Fibroblast of lung (primary cell): ENCODE measurements at regions not wholly inside any gene's neighbourhood (a gene's known extent, or its start where the extent isn't known, plus 50 kb on each side); places are given as distances from the start of the nearest gene placed in this dataset.

ENCODE experiments used
- DNase-seq, 2 donors: peaks; one replicate each; pipeline versions ENCODE4 v3.0.0 to v3.0.0-alpha.2; 2010; ENCODE audit warnings: low read depth in 2 of 2
- H2AFZ ChIP-seq: 2 replicates; pipeline ENCODE4 v1.5.1; 2012; ENCODE audit warnings: low read length, control low read depth, inconsistent platforms
- H3K27ac ChIP-seq: 2 replicates; pipeline ENCODE4 v1.5.1; 2011; ENCODE audit warnings: low read length, control low read depth; ENCODE audit not compliant: insufficient read depth
- H3K27me3 ChIP-seq: 2 replicates; pipeline ENCODE4 v1.5.1; 2011; ENCODE audit warnings: mild to moderate bottlenecking, low read length; ENCODE audit not compliant: control insufficient read depth, insufficient read depth
- H3K36me3 ChIP-seq: 2 replicates; pipeline ENCODE4 v1.5.1; 2011; ENCODE audit warnings: low read length; ENCODE audit not compliant: control insufficient read depth, insufficient read depth
- H3K4me1 ChIP-seq: 2 replicates; pipeline ENCODE4 v1.5.1; 2011; ENCODE audit warnings: low read length; ENCODE audit not compliant: control insufficient read depth, insufficient read depth; ENCODE audit errors: extremely low read depth
- H3K4me2 ChIP-seq: 2 replicates; pipeline ENCODE4 v1.5.1; 2011; ENCODE audit warnings: low read length, control low read depth; ENCODE audit not compliant: insufficient read depth; ENCODE audit errors: extremely low read depth
- H3K4me3 ChIP-seq, 4 experiments: fragments of 200-600 bp in 1 of 4; sonication (generic) in 1 of 4; replicated peaks in 1 of 4; 2 replicates each; pipeline ENCODE4 v1.5.1; 2011 to 2016; ENCODE audit warnings: low read length in 4 of 4, low read depth in 3 of 4, mild to moderate bottlenecking in 3 of 4, control low read depth in 2 of 4, inconsistent platforms in 1 of 4, mixed read lengths in 1 of 4; ENCODE audit not compliant: insufficient read depth in 1 of 4; ENCODE audit errors: control extremely low read depth in 1 of 4
- H3K79me2 ChIP-seq: 2 replicates; pipeline ENCODE4 v1.5.1; 2012; ENCODE audit warnings: mild to moderate bottlenecking, low read length, inconsistent platforms; ENCODE audit not compliant: control insufficient read depth, insufficient read depth
- H3K9ac ChIP-seq: 2 replicates; pipeline ENCODE4 v1.5.1; 2011; ENCODE audit warnings: mild to moderate bottlenecking, low read length, control low read depth; ENCODE audit not compliant: insufficient read depth
- H3K9me3 ChIP-seq: 2 replicates; pipeline ENCODE4 v1.5.1; 2012; ENCODE audit warnings: low read depth, low read length; ENCODE audit not compliant: control insufficient read depth, insufficient read depth
- H4K20me1 ChIP-seq: 2 replicates; pipeline ENCODE4 v1.5.1; 2011; ENCODE audit warnings: low read length; ENCODE audit not compliant: control insufficient read depth, insufficient read depth; ENCODE audit errors: extremely low read depth
- CTCF ChIP-seq, 2 donors: IDR thresholded peaks in 1 of 2; conservative IDR thresholded peaks in 1 of 2; 1 replicate in 1 of 2; 2 replicates in 1 of 2; pipeline ENCODE4 v1.5.1; 2011 to 2012; ENCODE audit warnings: low read length in 2 of 2, control low read depth in 1 of 2, inconsistent platforms in 1 of 2, low read depth in 1 of 2, mild to moderate bottlenecking in 1 of 2
- EZH2 ChIP-seq: IDR thresholded peaks from 2 replicates; pipeline ENCODE4 v1.5.1; 2012; ENCODE audit warnings: low read length, control low read depth, mild to moderate bottlenecking; ENCODE audit errors: missing control alignments

DNA sequence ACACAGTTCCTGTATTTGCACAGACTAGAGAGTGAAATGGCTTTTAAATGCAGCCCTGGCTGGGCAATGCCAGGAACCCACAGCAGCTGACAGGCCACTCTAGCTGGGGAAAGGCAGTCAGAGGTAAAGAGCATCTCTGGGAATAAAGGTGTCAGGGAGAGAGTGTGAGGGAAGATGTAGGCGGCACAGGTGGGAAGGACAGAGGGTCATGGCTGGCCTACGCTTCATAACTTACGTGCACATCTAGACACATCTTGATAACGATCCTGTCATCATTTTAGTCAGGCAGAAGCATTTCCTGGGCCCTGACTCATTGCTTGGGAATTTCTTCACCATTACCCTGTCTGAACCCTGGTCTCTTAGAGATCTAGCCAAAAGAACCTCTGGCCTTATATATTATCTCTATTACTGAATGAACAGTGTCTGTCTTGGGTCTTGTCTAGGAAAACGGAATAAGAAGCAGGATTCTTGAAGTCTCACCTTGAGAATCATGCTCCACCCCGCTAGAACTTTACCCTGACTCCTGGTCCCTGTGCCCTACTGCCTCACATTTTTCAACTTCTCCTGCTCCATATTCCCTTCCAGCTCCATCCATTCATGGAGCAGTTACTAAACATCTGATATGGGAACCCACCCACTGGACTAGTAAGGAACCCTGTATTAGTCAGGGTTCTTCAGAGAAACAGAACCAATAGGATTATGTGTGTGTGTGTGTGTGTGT is 106.4 kb upstream of the ELL2 start:
- no peaks in the 10 kb centered on the region for H3K27me3 ChIP-seq
- TF ChIP-seq EZH2 (no peak), CTCF (conservative IDR thresholded peaks at IDR 0.05 in 1 of 2, IDR thresholded peaks at IDR 0.05 in 1 of 2; ENCODE audit: low read depth in 1 of 2, low read length in 2 of 2) (no peak)
- peak; percentile 78 to 97 for DNase-seq
- H3K36me3 ChIP-seq = no peaks in the 10 kb centered on the region
- peak overlapping the region; percentile 54 for H2AFZ ChIP-seq
- no peaks in the 10 kb centered on the region for H3K9me3 ChIP-seq
- no peaks in the 10 kb centered on the region for H3K79me2 ChIP-seq
- peak overlapping the region; percentile 62 for H3K4me2 ChIP-seq
- H3K9ac ChIP-seq = no peak overlapping the region
- H3K4me3 ChIP-seq = no peak overlapping the region
- H3K27ac ChIP-seq = peak overlapping the region; percentile 88
- H3K4me1 ChIP-seq = peaks cover 22% of the 10 kb centered on the region
- no peaks in the 10 kb centered on the region for H4K20me1 ChIP-seq

GRCh38 chr5:96067251-96067650 is 105.6 kb upstream of the ELL2 start:
- Histone ChIP-seq H2AFZ (no peak overlapping the region), H3K27ac (peak overlapping the region; percentile 88)

DNA sequence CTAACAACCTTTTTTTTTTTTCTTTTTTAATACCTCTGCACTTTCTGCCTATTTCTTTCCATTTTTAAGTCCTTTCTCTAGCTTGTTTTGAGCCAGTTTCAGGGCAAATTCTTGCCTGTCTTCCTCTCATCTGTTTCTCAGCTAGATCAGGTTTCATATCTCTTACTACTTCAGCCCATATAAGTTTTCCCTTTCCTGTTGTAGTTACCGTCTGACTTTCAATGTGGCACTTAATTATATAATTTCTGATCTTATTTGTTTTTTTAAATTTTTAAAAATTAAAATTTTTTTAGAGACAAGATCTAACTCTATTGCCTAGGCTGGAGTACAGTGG is 104.7 kb upstream of the ELL2 start:
- no peaks in the 10 kb centered on the region for H4K20me1 ChIP-seq
- TF ChIP-seq CTCF (conservative IDR thresholded peaks at IDR 0.05 in 1 of 2, IDR thresholded peaks at IDR 0.05 in 1 of 2; ENCODE audit: low read depth in 1 of 2, low read length in 2 of 2) (no peak), EZH2 (no peak)
- peak in 1 of 2 donors; percentile 25 for DNase-seq
- no peak overlapping the region for H3K4me2 ChIP-seq
- no peaks in the 10 kb centered on the region for H3K9me3 ChIP-seq
- H3K4me1 ChIP-seq = peaks cover 22% of the 10 kb centered on the region
- no peaks in the 10 kb centered on the region for H3K27me3 ChIP-seq
- no peak overlapping the region for H2AFZ ChIP-seq
- no peaks in the 10 kb centered on the region for H3K79me2 ChIP-seq
- no peak overlapping the region for H3K9ac ChIP-seq
- no peaks in the 10 kb centered on the region for H3K36me3 ChIP-seq
- no peak overlapping the region for H3K27ac ChIP-seq
- no peak overlapping the region for H3K4me3 ChIP-seq

More at GRCh38 chr5:96067251-96067650, 105.6 kb upstream of the ELL2 start:
- no peaks in the 10 kb centered on the region for H3K79me2 ChIP-seq
- no peaks in the 10 kb centered on the region for H3K36me3 ChIP-seq
- no peak overlapping the region for H3K4me3 ChIP-seq
- H3K9me3 ChIP-seq = no peaks in the 10 kb centered on the region
- H3K27me3 ChIP-seq = no peaks in the 10 kb centered on the region
- no peak for TF ChIP-seq CTCF (conservative IDR thresholded peaks at IDR 0.05 in 1 of 2, IDR thresholded peaks at IDR 0.05 in 1 of 2; ENCODE audit: low read depth in 1 of 2, low read length in 2 of 2)
- peak in 1 of 2 donors; percentile 66 for DNase-seq
- H3K9ac ChIP-seq = no peak overlapping the region
- H3K4me2 ChIP-seq = peak overlapping the region; percentile 62
- peaks cover 22% of the 10 kb centered on the region for H3K4me1 ChIP-seq
- H4K20me1 ChIP-seq = no peaks in the 10 kb centered on the region
